Medulla oblongata (tissue), 1 donor: ENCODE measurements at regions not wholly inside any gene's neighbourhood (a gene's known extent, or its start where the extent isn't known, plus 50 kb on each side); places are given as distances from the start of the nearest gene placed in this dataset.
A peak's percentile ranks its signal among the peaks of the same experiment; 100 is the strongest.

ENCODE experiments used
- DNase-seq: peaks from one replicate; pipeline ENCODE4 v3.0.0-alpha.2; 2015; ENCODE audit errors: extremely low spot score

DNA sequence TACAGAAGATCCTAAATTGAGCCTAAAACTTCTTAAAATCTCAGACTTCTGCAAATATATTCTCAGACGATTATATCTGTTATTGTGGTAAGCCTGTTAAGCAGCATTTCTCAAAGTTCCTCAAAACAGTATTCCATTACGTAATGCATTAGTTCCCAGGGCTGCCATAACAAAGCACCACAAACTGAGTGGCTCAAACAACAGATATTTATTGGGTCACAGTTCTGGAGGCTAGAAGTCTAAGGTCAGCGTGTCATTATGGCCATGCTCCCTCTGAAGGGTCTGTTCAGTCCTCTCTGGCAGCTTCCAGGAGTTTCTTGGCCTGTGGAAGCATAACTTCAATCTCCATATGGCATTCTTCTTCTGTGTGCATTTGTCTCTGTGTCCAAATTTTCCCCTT is 103.5 kb upstream of the ST6GALNAC5 start:
- DNase-seq: no peak

DNA sequence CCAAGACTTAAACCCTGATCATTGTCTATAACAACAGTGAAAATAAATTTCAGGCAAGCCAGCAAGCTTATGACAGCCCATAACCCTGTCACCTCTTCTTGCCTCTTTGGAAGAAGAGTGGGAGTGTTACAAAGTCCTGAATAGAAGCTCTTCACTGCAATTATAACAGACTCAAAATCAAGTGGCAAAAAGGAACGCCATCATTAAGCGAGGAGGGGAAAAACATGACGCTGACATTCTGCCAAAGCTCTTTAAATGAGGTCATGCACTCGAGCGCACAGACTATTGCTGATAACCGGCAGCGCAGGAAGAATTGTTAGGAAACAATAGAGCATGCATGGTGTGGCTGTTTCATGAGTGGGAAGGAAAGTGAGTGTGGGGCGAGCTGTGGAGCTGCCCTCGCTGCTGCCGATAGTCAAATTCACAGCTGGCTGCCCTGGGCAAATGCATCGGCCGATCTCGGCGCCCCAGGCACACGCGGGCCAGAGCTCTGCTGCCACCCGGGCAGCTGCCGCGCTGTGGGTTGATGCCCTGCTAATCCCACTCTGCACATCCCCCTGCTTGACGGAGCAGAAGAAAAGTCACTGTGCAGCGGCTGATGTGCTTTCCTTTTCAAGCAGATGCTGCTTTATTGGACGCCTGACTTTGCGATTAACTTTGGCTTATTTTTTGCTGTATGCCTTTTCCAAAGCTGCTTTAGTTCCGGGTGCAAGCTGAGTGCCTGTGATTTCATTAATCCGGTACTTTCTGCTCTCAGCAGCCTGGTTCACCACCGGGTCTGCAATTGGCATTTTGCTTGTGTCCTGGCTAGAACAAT is 102.4 kb upstream of the ST6GALNAC5 start:
- DNase-seq: peak; percentile 4

DNA sequence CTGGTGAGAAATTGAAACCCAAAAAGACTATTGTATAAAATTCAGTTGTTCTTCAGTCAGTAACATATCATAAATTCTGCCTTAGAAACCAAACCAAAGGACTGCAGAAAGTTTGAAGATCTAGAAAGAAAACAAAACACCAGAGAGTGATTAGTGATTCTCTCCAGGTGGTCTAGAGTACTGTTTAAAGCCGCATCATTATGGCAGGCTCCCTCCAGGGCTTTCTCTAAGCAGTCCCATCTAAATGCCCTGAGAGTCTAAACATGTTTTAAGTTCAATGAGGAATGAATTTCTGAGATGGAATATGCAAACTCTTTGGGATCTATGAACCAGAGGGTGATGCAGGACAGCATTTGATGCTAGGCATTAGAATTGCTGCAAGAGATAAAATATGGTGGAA is 100.9 kb upstream of the ST6GALNAC5 start:
- DNase-seq: no peak

DNA sequence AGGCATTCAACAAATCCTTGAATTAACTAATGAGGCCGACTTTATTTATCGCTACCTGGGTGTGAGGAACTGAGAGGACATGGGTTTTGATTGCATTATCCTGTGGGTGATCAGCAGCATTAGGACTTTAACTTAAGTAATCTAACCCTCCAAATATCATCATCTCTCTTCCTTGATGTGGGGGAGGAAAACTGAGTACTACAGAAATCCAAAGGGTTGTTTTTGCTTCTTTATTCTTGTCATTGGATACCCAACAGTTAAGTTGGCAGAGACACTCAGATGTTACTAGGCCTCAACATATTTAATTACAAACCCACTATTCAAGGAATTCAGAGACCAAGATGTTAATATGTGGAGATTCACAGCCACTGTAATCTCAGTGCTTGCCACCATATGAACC is 97.4 kb upstream of the ST6GALNAC5 start:
- DNase-seq: no peak

DNA sequence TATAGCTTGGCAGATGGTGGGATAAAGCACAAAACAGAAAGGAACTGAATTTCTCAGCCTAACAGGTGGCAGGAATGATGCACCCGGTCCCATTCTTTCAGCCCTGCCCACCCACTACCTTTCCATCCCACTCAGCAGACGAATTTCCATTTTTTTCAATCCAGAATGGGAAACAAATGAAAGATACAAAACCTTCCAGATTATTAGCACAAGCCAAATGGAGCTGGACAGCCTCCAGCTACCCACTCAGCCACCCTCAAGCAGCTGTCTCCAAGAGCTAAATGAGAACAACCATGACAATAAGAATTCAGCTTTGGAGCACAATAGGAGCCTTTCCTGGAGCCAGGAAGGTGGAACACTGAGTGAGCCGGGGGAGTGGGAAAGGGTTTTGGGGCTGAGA is 96.3 kb upstream of the ST6GALNAC5 start:
- no peak for DNase-seq

DNA sequence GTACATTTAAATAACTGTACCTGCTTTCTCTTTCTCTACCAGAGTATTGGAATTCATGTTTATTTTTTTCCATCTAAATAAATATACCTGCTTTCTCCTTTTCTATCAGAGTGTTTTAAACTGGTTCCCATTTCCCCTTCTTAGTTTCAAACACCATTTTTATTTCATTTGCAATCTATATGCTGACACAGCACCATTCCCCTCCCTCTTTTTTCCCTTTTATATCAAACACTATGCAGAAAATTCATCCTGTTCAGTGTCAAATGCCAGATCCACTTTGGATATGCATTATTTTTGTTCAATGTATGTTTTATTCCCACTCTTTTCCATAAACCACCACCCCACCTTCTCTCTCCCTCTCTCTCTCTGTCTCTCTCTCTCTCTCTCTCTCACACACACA is 85.8 kb upstream of the ST6GALNAC5 start:
- no peak for DNase-seq

DNA sequence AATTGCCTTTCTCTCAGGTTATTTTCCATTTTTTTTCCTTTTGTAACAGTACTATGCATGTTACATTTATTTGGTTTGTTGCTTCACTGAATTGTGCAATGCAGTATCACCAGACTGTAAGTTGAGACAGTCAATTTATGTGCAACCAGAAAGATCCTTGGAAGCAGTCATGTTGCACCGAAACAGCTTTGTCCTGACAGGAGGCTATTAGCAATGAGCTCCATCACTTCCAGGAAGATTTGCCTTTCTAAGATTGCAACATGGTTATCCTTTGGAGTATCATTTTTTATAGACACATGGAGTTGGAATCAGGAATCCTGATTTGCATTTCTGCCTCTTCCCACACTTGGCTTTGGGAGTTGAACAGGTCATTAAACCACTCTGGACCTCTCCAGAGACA is 84.5 kb upstream of the ST6GALNAC5 start:
- no peak for DNase-seq

DNA sequence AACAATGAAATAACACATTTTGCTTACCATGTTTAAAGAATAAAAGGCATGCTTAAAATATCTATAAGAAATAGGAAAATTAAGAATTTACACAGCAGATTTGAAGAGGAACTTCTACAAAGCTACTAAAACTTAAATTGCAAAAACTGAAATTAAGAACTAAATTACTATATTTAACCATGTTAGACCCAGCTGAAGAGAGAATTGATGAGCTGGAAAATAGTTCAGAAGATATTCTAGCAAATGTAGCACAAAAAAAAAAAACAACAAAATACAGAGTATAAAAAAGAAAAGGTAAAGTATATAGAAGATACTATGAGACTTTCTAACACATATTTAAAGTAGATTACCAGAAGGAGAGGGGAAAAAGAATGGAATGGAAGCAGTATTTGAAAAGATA is 82.8 kb upstream of the ST6GALNAC5 start:
- DNase-seq: no peak

DNA sequence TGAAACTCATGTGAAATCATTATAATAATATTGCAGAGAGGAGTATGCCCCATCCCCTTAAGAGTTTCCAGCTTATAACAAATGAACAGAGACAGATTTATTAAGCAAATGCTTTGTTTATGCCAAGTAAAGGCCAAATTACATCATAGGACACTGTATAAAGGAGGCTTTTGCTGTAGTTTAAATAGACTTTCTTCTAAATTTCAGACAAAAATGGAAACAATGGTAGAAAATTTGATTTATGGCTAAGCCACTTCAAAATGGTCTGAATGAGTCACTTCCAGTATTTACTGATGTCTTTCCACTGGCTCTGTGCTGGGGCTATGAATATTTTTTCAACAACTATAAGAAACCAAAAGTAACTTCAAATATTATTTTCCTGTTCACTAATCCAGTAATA is 81.1 kb upstream of the ST6GALNAC5 start:
- no peak for DNase-seq

DNA sequence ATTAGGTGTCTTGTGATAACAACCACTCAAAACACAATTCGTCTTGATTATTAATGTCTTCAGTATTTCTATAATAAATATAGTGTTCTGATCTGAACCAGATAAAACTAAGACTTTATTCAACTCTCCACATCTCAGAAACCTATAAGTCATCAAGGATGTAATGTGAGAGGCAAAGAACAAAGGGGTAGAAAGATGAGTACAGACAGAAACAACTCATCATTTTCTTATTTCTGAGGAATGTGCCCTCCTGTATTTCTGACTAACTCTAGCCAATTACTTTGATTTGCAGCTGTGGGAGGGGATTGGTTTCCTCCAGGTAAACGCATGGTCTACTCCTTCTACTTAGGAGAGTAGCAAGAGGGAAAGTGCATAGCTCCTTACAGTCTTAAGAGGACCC is 73.7 kb upstream of the ST6GALNAC5 start:
- no peak for DNase-seq

DNA sequence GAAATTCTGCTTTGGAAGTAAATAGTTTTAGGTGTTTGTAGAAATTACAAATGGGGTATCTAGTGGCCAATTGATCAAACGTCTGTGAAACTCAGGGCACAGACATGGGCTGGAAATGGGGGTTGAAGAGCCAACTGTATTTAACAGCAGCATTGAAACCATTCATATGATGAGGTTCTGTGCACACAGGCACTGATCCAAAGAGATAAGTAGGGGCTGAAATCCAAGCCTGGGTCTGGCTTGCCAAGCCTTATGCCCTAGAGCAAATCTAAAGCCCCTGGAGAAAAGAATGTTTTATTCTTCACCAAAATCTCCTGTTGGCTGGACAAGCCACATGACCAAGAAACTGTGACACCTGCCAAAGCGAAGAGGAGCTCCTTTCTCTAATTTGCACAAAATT is 67.6 kb upstream of the ST6GALNAC5 start:
- DNase-seq: no peak

DNA sequence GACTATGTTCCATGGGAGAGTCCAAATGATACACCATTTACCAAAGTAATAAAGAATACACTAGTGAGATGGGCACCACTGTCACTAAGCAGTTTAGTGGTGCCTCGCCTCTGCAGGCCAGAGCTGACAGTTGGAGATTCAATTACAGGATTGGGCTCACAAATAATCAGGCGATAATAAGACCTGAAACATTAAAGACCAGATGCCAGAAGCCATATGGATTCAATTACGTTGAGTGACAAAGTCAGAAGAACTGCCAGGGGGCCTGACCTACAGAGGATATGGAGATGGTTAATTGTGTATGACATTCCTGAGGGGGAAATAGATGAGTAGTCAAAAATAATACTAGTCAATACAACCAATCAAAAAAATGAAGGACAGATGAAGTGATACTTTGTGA is 65.2 kb upstream of the ST6GALNAC5 start:
- no peak for DNase-seq

DNA sequence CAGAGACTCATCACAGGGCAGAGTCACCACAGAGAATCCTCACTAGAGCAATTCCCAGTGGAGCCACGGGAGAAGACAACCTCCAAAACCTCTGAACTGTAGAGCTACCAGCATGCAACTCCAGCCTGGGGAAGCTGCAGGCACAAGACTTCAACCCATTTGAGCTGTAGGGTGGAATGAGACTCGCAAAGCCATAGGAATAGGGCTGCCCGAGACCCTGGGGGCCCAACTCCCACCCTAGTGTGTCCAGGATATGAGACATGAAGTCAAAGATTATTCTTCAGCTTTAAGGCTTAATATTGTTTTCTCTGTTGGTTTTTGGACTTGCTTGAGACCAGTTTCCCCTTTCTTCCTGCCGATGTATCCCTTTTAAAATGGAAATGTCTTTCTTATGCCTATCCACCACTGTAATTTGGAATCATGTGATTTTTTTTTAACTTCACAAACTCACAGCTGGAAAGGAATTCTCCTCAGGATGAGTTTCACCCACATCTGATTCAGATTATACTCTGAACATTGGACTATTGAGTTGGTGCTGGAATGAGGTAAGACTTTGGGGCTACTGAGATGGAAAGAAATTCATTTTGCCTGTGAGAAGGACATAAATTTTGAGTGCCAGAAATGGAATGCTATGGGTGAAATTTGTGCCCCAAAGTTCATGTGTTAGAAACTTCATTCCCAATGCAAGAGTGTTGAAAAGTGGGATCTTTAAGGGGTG is 59.6 kb upstream of the ST6GALNAC5 start:
- no peak for DNase-seq
